ENCODE measurements at regions not wholly inside any gene's neighbourhood (a gene's known extent, or its start where the extent isn't known, plus 50 kb on each side); places are given as distances from the start of the nearest gene placed in this dataset.

DNA sequence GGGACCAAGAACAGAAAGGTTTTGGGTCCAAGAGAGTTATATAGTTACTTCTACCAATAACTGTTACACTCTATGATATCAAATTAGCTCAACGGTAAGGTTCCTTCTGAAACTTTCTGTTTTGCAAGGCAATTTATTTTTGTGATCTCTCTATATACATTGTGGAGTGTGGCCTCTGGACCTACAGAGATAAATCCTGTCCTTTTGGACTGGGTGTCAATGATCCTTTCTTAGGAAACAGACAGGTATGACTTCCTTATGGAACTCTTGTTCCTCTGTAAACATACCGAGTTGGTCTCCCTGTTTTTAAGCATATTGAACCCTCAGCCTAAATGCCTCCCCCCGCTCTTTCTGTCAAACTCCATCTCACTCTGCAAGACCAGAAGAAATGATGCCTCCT, 1117.8 kb downstream of the BCL11A start:
- WGBS, 3 donors: 85 to 90% (median 87%) methylated on average over 3 of the region's 3 CpGs
- no peak for ATAC-seq
- Histone ChIP-seq H3K36me3 (ENCODE audit: insufficient read depth in 1 of 2, low read depth in 1 of 2) (no peaks in the 10 kb centered on the region), H3K9me3 (no peaks in the 10 kb centered on the region), H3K4me1 (no peaks in the 10 kb centered on the region), H3K27me3 (ENCODE audit: insufficient read depth in 3 of 3, low read length in 2 of 3) (no peaks in the 10 kb centered on the region), H3K4me3 (no peak overlapping the region), H3K27ac (no peak overlapping the region)
- intact Hi-C loops (cut with DNase I): no loop called here
- DNase-seq: no peak
- TF ChIP-seq, protein P1, sequence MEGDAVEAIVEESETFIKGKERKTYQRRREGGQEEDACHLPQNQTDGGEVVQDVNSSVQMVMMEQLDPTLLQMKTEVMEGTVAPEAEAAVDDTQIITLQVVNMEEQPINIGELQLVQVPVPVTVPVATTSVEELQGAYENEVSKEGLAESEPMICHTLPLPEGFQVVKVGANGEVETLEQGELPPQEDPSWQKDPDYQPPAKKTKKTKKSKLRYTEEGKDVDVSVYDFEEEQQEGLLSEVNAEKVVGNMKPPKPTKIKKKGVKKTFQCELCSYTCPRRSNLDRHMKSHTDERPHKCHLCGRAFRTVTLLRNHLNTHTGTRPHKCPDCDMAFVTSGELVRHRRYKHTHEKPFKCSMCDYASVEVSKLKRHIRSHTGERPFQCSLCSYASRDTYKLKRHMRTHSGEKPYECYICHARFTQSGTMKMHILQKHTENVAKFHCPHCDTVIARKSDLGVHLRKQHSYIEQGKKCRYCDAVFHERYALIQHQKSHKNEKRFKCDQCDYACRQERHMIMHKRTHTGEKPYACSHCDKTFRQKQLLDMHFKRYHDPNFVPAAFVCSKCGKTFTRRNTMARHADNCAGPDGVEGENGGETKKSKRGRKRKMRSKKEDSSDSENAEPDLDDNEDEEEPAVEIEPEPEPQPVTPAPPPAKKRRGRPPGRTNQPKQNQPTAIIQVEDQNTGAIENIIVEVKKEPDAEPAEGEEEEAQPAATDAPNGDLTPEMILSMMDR (IDR thresholded peaks at IDR 0.05): no peak

DNA sequence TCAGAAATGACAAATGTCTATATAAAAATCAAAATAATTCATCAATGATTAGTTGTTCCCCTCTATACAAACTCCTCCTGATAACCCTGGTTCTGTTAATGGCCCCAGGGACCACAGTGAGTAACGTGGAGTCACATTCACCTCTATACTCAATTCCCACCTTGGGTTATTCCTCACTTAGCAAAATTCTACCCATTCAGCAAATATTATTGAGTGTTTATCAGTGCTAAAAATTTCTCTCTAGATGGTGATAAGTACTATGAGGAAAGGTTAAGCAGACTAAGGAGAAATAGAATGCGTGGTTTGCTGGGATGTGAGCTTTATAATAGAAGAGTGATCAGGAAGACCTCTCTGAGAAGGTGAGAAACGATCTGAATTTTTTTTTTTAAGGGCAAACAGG, 1124.5 kb downstream of the BCL11A start:
- H3K4me1 ChIP-seq: no peaks in the 10 kb centered on the region
- WGBS, 3 donors: 69 to 73% (median 69%) methylated on average over 3 of the region's 3 CpGs
- intact Hi-C loops (cut with DNase I): no loop called here

DNA sequence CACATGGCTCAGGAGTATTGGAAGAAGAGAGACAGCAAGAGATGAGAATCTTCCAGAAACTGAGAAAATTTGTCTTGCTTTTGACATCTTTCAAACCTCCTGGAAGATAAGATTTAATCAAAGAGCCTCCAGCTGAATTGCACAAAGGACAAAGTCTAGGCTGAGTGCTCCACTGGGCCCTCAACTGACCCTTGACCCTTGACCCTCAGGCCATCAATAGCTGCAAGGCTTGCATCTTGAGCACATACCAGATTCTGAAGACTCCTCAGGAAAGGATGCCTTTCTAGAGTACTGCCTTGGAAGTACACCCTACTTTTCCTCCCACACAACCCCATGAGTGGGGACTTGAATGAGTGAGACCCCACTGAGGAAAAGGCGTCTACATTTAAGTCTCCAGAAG, 1125.5 kb downstream of the BCL11A start:
- Histone ChIP-seq H3K4me3 (no peak overlapping the region), H3K36me3 (ENCODE audit: insufficient read depth in 1 of 2, low read depth in 1 of 2) (no peaks in the 10 kb centered on the region), H3K4me1 (no peaks in the 10 kb centered on the region), H3K27me3 (ENCODE audit: insufficient read depth in 3 of 3, low read length in 2 of 3) (no peaks in the 10 kb centered on the region), H3K27ac (no peak overlapping the region), H3K9me3 (peaks cover 4% of the 10 kb centered on the region)
- no peak for ATAC-seq
- intact Hi-C loops (cut with DNase I): no loop called here
- 82 to 100% (median 96%) methylated on average over 1 of the region's 1 CpG for whole genome bisulfite sequencing, 3 donors
- no peak for DNase-seq
- TF ChIP-seq, protein P1 (IDR thresholded peaks at IDR 0.05): no peak

More for the DNA sequence above, 1124.5 kb downstream of the BCL11A start:
- TF ChIP-seq, protein P1 (IDR thresholded peaks at IDR 0.05): no peak
- Histone ChIP-seq H3K27ac (no peak overlapping the region), H3K27me3 (ENCODE audit: insufficient read depth in 3 of 3, low read length in 2 of 3) (no peaks in the 10 kb centered on the region), H3K9me3 (peaks cover 4% of the 10 kb centered on the region), H3K36me3 (ENCODE audit: insufficient read depth in 1 of 2, low read depth in 1 of 2) (no peaks in the 10 kb centered on the region), H3K4me3 (no peak overlapping the region)
- DNase-seq (no peak), ATAC-seq (no peak)

DNA sequence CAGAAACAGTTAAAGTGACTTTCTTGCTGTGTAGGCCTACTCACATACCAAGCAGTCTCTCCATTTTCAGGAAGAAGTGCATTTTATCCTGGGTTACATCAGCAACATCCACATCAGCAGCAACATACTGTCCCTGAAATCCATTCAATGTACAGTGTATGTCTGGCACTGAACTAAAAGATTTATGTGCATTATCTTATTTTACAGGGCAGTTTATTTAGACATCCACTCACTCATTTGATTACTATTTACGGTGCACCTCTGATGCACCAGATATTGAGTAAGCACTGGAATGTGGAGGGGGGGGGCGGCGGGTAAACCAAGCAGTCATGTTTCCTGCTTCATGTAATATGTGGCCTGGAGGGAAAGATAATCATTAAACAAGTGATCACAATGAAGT, 1128.2 kb downstream of the BCL11A start:
- Histone ChIP-seq H3K9me3 (peaks cover 4% of the 10 kb centered on the region), H3K27me3 (ENCODE audit: insufficient read depth in 3 of 3, low read length in 2 of 3) (no peaks in the 10 kb centered on the region), H3K4me1 (no peaks in the 10 kb centered on the region), H3K4me3 (no peak overlapping the region), H3K27ac (no peak overlapping the region), H3K36me3 (ENCODE audit: insufficient read depth in 1 of 2, low read depth in 1 of 2) (no peaks in the 10 kb centered on the region)
- intact Hi-C loops (cut with DNase I): no loop called here
- TF ChIP-seq, protein P1 (IDR thresholded peaks at IDR 0.05): no peak
- DNase-seq: no peak
- WGBS, 3 donors: 55 to 68% (median 59%) methylated on average over 3 of the region's 3 CpGs
- no peak for ATAC-seq

DNA sequence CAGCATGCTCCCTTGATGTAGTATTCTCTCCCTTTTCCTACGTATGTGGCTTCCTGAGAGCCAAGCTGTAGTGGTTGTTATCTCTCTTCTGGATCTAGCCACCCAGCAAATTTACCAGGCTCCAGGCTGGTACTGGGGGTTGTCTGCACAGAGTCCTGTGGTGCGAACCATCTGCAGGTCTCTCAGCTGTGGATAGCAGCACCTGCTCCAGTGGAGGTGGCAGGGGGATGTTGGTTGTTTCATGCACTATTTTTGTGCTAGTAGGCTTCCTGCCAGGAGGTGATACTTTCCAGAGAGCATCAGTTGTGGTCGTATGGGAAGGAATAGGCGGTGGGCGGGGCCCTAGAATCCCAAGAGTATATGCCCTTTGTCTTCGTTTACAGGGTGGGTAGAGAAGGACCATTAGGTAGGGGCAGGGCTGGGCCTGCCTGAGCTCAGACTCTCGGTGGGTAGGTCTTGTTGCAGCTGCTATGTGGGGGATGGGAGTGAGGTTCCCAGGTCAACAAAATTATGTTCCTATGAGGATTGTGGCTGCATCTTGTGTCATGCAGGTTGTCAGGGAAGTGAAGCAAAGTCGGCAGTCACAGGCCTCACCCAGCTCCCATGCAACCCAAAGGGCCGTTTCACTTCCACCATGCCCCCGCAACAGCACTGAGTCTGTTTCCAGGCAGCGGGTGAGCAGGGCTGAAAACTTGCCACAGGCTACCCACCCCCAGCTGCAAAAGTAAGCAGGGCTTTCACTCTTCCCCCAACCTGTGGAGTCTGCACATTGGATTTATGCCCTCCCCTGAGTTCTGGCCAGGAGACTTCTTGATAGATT, 1139.5 kb downstream of the BCL11A start:
- ATAC-seq: no peak
- WGBS, 3 donors: 73 to 75% (median 74%) methylated on average over 11 of the region's 11 CpGs
- peaks cover 10% of the 10 kb centered on the region for H3K9me3 ChIP-seq

More for the DNA sequence above, 1139.5 kb downstream of the BCL11A start:
- Histone ChIP-seq H3K27me3 (ENCODE audit: insufficient read depth in 3 of 3, low read length in 2 of 3) (no peaks in the 10 kb centered on the region), H3K4me1 (no peaks in the 10 kb centered on the region), H3K36me3 (ENCODE audit: insufficient read depth in 1 of 2, low read depth in 1 of 2) (no peaks in the 10 kb centered on the region), H3K27ac (no peak overlapping the region), H3K4me3 (no peak overlapping the region)
- DNase-seq: no peak
- intact Hi-C loops (cut with DNase I): no loop called here
- TF ChIP-seq, protein P1 (IDR thresholded peaks at IDR 0.05): no peak
